ENCODE measurements at regions not wholly inside any gene's neighbourhood (a gene's known extent, or its start where the extent isn't known, plus 50 kb on each side); places are given as distances from the start of the nearest gene placed in this dataset.

DNA sequence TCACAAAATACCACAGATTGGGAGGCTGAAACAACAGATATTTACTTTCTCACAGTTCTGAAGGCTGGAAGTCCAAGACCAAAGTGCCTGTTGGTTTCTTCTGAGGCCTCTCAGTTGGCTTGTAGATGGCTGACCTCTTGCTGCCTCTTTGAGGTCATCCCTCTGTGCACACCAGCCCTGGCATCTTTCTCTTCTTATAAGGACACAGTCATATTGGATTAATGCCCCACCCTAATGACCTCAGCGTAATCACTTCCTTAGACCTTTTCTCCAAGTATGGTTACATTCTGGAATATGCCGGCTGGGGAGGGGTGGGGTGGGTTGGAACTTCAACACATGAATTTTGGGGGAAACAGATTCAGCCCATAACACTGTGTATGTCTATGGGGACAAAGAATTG lies 116.2 kb upstream of the LNX1 start:
- Histone ChIP-seq H3K4me3 (no peak overlapping the region), H3K36me3 (no peaks in the 10 kb centered on the region), H3K27ac (no peak overlapping the region), H3K27me3 (no peaks in the 10 kb centered on the region), H3K9me3 (no peaks in the 10 kb centered on the region), H3K4me1 (peaks cover 0 to 26% (median 12%) of the 10 kb centered on the region in 4 donors)
- 85 to 86% methylated on average over 2 of the region's 2 CpGs for WGBS, 2 donors
- TF ChIP-seq, protein P1, sequence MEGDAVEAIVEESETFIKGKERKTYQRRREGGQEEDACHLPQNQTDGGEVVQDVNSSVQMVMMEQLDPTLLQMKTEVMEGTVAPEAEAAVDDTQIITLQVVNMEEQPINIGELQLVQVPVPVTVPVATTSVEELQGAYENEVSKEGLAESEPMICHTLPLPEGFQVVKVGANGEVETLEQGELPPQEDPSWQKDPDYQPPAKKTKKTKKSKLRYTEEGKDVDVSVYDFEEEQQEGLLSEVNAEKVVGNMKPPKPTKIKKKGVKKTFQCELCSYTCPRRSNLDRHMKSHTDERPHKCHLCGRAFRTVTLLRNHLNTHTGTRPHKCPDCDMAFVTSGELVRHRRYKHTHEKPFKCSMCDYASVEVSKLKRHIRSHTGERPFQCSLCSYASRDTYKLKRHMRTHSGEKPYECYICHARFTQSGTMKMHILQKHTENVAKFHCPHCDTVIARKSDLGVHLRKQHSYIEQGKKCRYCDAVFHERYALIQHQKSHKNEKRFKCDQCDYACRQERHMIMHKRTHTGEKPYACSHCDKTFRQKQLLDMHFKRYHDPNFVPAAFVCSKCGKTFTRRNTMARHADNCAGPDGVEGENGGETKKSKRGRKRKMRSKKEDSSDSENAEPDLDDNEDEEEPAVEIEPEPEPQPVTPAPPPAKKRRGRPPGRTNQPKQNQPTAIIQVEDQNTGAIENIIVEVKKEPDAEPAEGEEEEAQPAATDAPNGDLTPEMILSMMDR (IDR thresholded peaks at IDR 0.05): no peak
- no peak for TF ChIP-seq EP300 (IDR thresholded peaks at IDR 0.05)
- no peak for TF ChIP-seq POLR2A (IDR thresholded peaks at IDR 0.05)
- DNase-seq (ENCODE audit: low spot score in 2 of 2): no peak

DNA sequence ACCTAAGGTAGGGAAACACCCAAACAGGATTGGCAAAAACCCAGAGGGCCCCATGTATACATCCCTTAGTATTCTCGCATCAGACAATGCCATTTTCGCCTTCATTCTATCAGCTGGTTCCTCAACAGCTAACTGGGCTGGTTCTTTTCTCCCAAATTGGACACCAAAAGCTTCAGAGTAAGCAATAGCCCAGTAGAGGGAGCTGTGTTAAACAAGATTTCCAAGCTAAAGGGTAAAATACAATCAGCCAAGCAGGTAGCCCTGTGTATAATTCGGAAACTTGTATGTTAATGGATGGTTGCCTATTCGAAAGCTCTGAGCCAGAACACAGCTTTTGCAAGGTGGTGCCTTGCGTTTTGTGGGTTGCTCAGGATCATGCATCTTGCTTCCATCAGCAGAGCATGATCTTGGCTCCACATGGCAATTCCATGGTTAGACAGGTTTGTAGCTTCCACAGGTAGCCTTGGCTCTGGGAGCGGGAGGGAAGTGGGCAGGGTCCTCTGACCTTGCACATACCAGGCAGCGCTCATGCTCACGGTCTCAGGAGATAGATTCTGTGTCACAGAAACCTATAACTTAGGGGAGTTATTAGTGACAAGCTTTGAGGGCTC lies 115.2 kb upstream of the LNX1 start:
- H3K4me1 ChIP-seq: peaks cover 0 to 24% (median 13%) of the 10 kb centered on the region in 4 donors
- TF ChIP-seq EP300 (IDR thresholded peaks at IDR 0.05): no peak
- TF ChIP-seq, protein P1 (IDR thresholded peaks at IDR 0.05): peak; percentile 35 to 47 (median 43)
- 62 to 65% methylated on average over 8 of the region's 8 CpGs for WGBS, 2 donors
- peak in 1 of 2 donors; percentile 53 for DNase-seq (ENCODE audit: low spot score in 2 of 2)
- no peak overlapping the region for H3K4me3 ChIP-seq
- H3K27ac ChIP-seq: no peak overlapping the region
- no peaks in the 10 kb centered on the region for H3K9me3 ChIP-seq
- H3K27me3 ChIP-seq: no peaks in the 10 kb centered on the region
- no peaks in the 10 kb centered on the region for H3K36me3 ChIP-seq

GRCh38 chr4:53705972-53706371 lies 114.7 kb upstream of the LNX1 start:
- Histone ChIP-seq H3K4me1 (peaks cover 0 to 24% (median 13%) of the 10 kb centered on the region in 4 donors), H3K9me3 (no peaks in the 10 kb centered on the region), H3K4me3 (no peak overlapping the region), H3K27me3 (no peaks in the 10 kb centered on the region), H3K27ac (no peak overlapping the region), H3K36me3 (no peaks in the 10 kb centered on the region)
- no peak for DNase-seq (ENCODE audit: low spot score in 2 of 2)
- no peak for TF ChIP-seq EP300 (IDR thresholded peaks at IDR 0.05)
- TF ChIP-seq, protein P1 (IDR thresholded peaks at IDR 0.05): no peak
- WGBS, 2 donors: 26 to 33% methylated on average over 4 of the region's 4 CpGs

GRCh38 chr4:53705151-53705764 lies 114.0 kb upstream of the LNX1 start:
- 79 to 88% methylated on average over 3 of the region's 3 CpGs for WGBS, 2 donors

GRCh38 chr4:53704329-53704728 lies 113.0 kb upstream of the LNX1 start:
- Histone ChIP-seq H3K9me3 (no peaks in the 10 kb centered on the region), H3K36me3 (no peaks in the 10 kb centered on the region), H3K27ac (no peak overlapping the region), H3K4me3 (no peak overlapping the region), H3K4me1 (peaks cover 0 to 24% (median 13%) of the 10 kb centered on the region in 4 donors), H3K27me3 (no peaks in the 10 kb centered on the region)
- TF ChIP-seq EP300 (IDR thresholded peaks at IDR 0.05) (no peak), POLR2A (IDR thresholded peaks at IDR 0.05) (no peak)
- TF ChIP-seq, protein P1 (IDR thresholded peaks at IDR 0.05): no peak
- WGBS, 2 donors: 80 to 91% methylated on average over 2 of the region's 2 CpGs
- DNase-seq (ENCODE audit: low spot score in 2 of 2): no peak

More at GRCh38 chr4:53705151-53705764, 114.0 kb upstream of the LNX1 start:
- DNase-seq (ENCODE audit: low spot score in 2 of 2): no peak
- H3K27ac ChIP-seq: no peak overlapping the region
- H3K27me3 ChIP-seq: no peaks in the 10 kb centered on the region
- peaks cover 0 to 24% (median 13%) of the 10 kb centered on the region in 4 donors for H3K4me1 ChIP-seq
- H3K4me3 ChIP-seq: no peak overlapping the region
- TF ChIP-seq, protein P1 (IDR thresholded peaks at IDR 0.05): no peak
- TF ChIP-seq POLR2A (IDR thresholded peaks at IDR 0.05): no peak
- TF ChIP-seq EP300 (IDR thresholded peaks at IDR 0.05): no peak
- H3K36me3 ChIP-seq: no peaks in the 10 kb centered on the region
- H3K9me3 ChIP-seq: no peaks in the 10 kb centered on the region

Measured in tibial nerve (tissue), 4 donors.